OCI-LY7 (cell line): ENCODE measurements at regions not wholly inside any gene's neighbourhood (a gene's known extent, or its start where the extent isn't known, plus 50 kb on each side); places are given as distances from the start of the nearest gene placed in this dataset.

Experiments
- BruUV-seq: library from RNA; stranded (reverse); fragments of 400-500 nt; replicated peaks from 2 replicates; lab custom pipeline; 2021; lab: Mats Ljungman, UMichigan
- CTCF ChIA-PET: fragments of 300-600 bp; sonication (Branson Sonifier 250); formaldehyde crosslinking; loops from one replicate; lab custom pipeline; 2022; ENCODE audit warnings: antibody characterized with exemption; ENCODE audit not compliant: unreplicated experiment; lab: Charles Lee
- POLR2A ChIA-PET: fragments of 300-600 bp; sonication (Branson Sonifier 250); formaldehyde crosslinking; loops from one replicate; lab custom pipeline; 2022; ENCODE audit warnings: antibody characterized with exemption; lab: Charles Lee
- DNase-seq: peaks from one replicate; pipeline ENCODE4 v3.0.0-alpha.2; 2015; ENCODE audit warnings: low spot score
- H2AFZ ChIP-seq: fragments of 200-600 bp; sonication (generic), shearing (Covaris generic); 2 replicates; pipeline ENCODE4 v1.6.1; 2014; ENCODE audit warnings: mild to moderate bottlenecking, antibody characterized with exemption, low read length, moderate library complexity
- H3K27ac ChIP-seq: fragments of 200-600 bp; sonication (generic); 2 replicates; pipeline ENCODE4 v1.5.1; 2014; ENCODE audit warnings: mixed run types, low read depth, mild to moderate bottlenecking, moderate library complexity, low read length, inconsistent platforms; ENCODE audit not compliant: poor library complexity, severe bottlenecking
- H3K36me3 ChIP-seq: fragments of 200-600 bp; sonication (generic); 2 replicates; pipeline ENCODE4 v1.6.1; 2014; ENCODE audit warnings: mild to moderate bottlenecking, antibody characterized with exemption, low read length, moderate library complexity, mixed read lengths; ENCODE audit not compliant: insufficient read depth
- H3K4me1 ChIP-seq: fragments of 200-600 bp; sonication (generic); 2 replicates; pipeline ENCODE4 v1.5.1; 2014; ENCODE audit warnings: mild to moderate bottlenecking, low read length; ENCODE audit not compliant: insufficient read depth, poor library complexity, severe bottlenecking
- H3K4me2 ChIP-seq: fragments of 200-600 bp; sonication (generic); 2 replicates; pipeline ENCODE4 v1.6.1; 2014; ENCODE audit warnings: mild to moderate bottlenecking, low read length
- H3K4me3 ChIP-seq: fragments of 200-600 bp; sonication (generic); 2 replicates; pipeline ENCODE4 v1.5.1; 2014; ENCODE audit warnings: mild to moderate bottlenecking, low read depth, low read length; ENCODE audit not compliant: poor library complexity, severe bottlenecking
- H3K79me2 ChIP-seq: fragments of 200-600 bp; sonication (generic); 2 replicates; pipeline ENCODE4 v1.6.1; 2016; ENCODE audit warnings: low read depth, mild to moderate bottlenecking, low read length, moderate library complexity, mixed read lengths; ENCODE audit not compliant: insufficient read depth
- H3K9me2 ChIP-seq: fragments of 200-600 bp; sonication (generic); 2 replicates; pipeline ENCODE4 v1.6.1; 2016; ENCODE audit warnings: mild to moderate bottlenecking, low read length, mixed read lengths; ENCODE audit not compliant: insufficient read depth
- H3K9me3 ChIP-seq: fragments of 200-600 bp; sonication (generic); 2 replicates; pipeline ENCODE4 v1.6.1; 2014; ENCODE audit warnings: mild to moderate bottlenecking, mixed run types, low read length, mixed read lengths
- H4K20me1 ChIP-seq: fragments of 200-600 bp; sonication (generic); 2 replicates; pipeline ENCODE4 v1.6.1; 2014; ENCODE audit warnings: mild to moderate bottlenecking, antibody characterized with exemption, low read length, moderate library complexity, mixed read lengths; ENCODE audit not compliant: insufficient read depth
- CTCF ChIP-seq: fragments of 200-600 bp; sonication (generic); conservative IDR thresholded peaks from 2 replicates; pipeline ENCODE4 v1.5.1; 2014; ENCODE audit warnings: mild to moderate bottlenecking, antibody characterized with exemption, low read length, moderate library complexity, mixed read lengths
- EZH2phosphoT487 ChIP-seq: fragments of 200-600 bp; sonication (generic); IDR thresholded peaks from 2 replicates; pipeline ENCODE4 v1.6.1; 2018; ENCODE audit warnings: low read depth, borderline replicate concordance, mild to moderate bottlenecking, mixed run types, antibody characterized with exemption, low read length, moderate library complexity, mixed read lengths
- intact Hi-C: fragments of 100-400 bp; cut with micrococcal nuclease; formaldehyde crosslinking; loops from one replicate; pipeline ENCODE4 v1.10.0; 2022; ENCODE audit not compliant: unreplicated experiment

- ChIA-PET POLR2A (interaction anchor here (0.5 to 0.7 kb wide), 2 partner anchors 13 to 208 kb away, joined by 3 read pairs; no protein-coding TSS in a partner anchor), CTCF (no interaction called here)
- no peaks in the 10 kb centered on the region for H4K20me1 ChIP-seq
- no peak for DNase-seq
- H3K9me3 ChIP-seq, result no peaks in the 10 kb centered on the region
- no peak overlapping the region for H3K4me3 ChIP-seq
- no peak for TF ChIP-seq CTCF
- no peak for TF ChIP-seq EZH2phosphoT487
- H2AFZ ChIP-seq, result no peak overlapping the region
- no peak overlapping the region for H3K27ac ChIP-seq
- no peaks in the 10 kb centered on the region for H3K4me1 ChIP-seq
- no peaks in the 10 kb centered on the region for H3K36me3 ChIP-seq
- BruUV-seq, result no TSS peak
- intact Hi-C loops, result no loop called here
- H3K9me2 ChIP-seq, result no peaks in the 10 kb centered on the region
- no peak overlapping the region for H3K4me2 ChIP-seq
- no peaks in the 10 kb centered on the region for H3K79me2 ChIP-seq
Measured at GRCh38 chr4:178423366-178423765, 981.1 kb upstream of the AGA start.

- Histone ChIP-seq H3K27ac (no peak overlapping the region), H3K4me1 (no peaks in the 10 kb centered on the region), H3K9me2 (no peaks in the 10 kb centered on the region), H3K9me3 (no peaks in the 10 kb centered on the region), H3K4me2 (no peak overlapping the region), H3K4me3 (no peak overlapping the region), H4K20me1 (no peaks in the 10 kb centered on the region), H3K36me3 (no peaks in the 10 kb centered on the region), H2AFZ (no peak overlapping the region), H3K79me2 (no peaks in the 10 kb centered on the region)
- no TSS peak for BruUV-seq
- ChIA-PET CTCF (no interaction called here), POLR2A (no interaction called here)
- DNase-seq, result no peak
- TF ChIP-seq EZH2phosphoT487, result no peak
- intact Hi-C loops, result no loop called here
Measured at GRCh38 chr4:178426871-178427270, 984.6 kb upstream of the AGA start.

GRCh38 chr4:178427663-178428062, 985.4 kb upstream of the AGA start:
- Histone ChIP-seq H2AFZ (no peak overlapping the region), H3K4me1 (no peaks in the 10 kb centered on the region), H3K4me2 (no peak overlapping the region), H3K9me3 (no peaks in the 10 kb centered on the region), H3K79me2 (no peaks in the 10 kb centered on the region), H4K20me1 (no peaks in the 10 kb centered on the region), H3K4me3 (no peak overlapping the region), H3K27ac (no peak overlapping the region), H3K9me2 (no peaks in the 10 kb centered on the region), H3K36me3 (no peaks in the 10 kb centered on the region)
- TF ChIP-seq EZH2phosphoT487 (no peak), CTCF (no peak)
- no peak for DNase-seq
- no TSS peak for BruUV-seq
- intact Hi-C loops, result no loop called here
- POLR2A ChIA-PET, result no interaction called here
- CTCF ChIA-PET, result no interaction called here
